ENCODE measurements at regions not wholly inside any gene's neighbourhood (a gene's known extent, or its start where the extent isn't known, plus 50 kb on each side); places are given as distances from the start of the nearest gene placed in this dataset.
A peak's percentile ranks its signal among the peaks of the same experiment; 100 is the strongest.
"Not testable (repeated sequence)": the region's sequence is repeated elsewhere in the genome, so short reads cannot be mapped to it uniquely, and the experiment has no call there.

DNA sequence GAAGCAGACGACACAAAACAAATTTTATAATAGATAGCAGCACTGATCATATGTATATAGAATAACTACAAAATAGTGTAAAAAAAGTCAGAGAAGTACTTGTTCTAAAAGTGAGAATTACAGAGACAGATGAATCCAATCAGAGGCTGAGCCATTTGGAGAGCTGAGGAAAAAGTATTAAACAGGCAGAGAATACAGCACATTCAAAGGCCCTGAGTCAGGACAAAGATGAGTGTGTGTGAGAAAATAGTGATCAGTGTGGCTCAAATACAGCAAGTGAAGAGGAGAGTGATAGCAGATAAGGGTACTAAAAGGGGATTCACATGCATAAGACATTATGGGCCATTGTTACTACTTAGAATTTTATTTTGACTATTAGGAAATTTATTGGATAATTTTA, 430.6 kb upstream of the BRINP3 start:
- no peak for DNase-seq
- in situ Hi-C loops (cut with HindIII; ENCODE audit: low pct_ligation_motif_present, low pct_unique_long_range_greater_than_20kb, low sequenced_read_pairs), result no loop called here

DNA sequence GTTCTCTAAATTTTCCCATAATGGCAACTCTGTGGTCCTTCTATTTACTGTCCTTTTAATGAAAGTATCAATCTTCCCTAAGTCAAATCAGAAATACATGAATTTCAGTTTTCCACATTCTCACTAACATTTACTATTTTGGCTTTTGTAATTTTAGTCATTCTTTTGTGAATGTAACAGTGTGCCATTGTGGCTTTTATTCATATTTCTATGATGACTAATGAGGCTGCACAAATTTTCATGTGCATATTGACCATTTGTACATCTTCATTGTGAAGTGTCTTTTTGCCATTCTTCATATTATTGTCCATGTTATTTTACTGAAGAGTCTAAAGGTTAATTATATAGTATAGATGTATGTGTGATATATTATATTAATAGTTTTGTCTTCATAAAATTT, 431.0 kb upstream of the BRINP3 start:
- no peak for DNase-seq

DNA sequence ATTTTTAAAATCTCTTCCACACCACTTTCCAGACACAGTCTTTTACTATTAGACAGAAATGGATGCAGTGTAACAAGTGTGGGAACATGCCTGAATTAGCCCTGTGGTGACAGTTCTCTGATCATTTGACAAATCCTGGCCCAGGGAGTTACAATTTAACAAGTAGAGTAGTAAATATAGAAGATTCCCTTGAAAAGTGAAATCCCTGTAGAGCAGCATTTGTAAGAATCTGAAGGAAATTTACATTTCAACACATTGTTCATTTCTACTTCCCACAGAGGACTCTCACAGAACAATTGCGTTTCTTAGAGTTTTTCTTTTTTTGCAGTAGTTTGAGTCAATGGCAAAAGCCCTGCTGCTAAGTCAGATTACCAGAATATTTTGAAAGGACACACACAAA, 458.3 kb upstream of the BRINP3 start:
- DNase-seq, result no peak
- in situ Hi-C loops (cut with HindIII; ENCODE audit: low pct_ligation_motif_present, low pct_unique_long_range_greater_than_20kb, low sequenced_read_pairs), result no loop called here

More for the DNA sequence above, 431.0 kb upstream of the BRINP3 start:
- in situ Hi-C loops (cut with HindIII; ENCODE audit: low pct_ligation_motif_present, low pct_unique_long_range_greater_than_20kb, low sequenced_read_pairs), result no loop called here

DNA sequence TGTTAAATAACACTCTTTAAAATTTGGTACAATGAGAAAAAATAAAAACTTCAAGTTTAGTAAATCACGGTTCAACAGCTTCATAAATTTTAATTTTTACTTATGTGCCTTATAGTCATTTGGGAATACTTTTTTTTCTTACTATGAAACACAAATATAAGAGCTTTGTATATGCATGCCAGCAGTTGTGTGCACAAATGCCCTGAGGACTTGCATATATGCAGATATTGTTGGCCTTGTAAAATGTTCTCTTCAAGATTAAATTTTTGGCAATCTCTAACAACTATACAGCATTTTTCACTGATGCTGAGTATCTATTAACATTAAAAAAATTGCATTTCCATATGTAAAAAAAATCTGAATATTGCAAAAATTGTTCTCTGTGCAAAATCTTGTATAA, 458.7 kb upstream of the BRINP3 start:
- in situ Hi-C loops (cut with HindIII; ENCODE audit: low pct_ligation_motif_present, low pct_unique_long_range_greater_than_20kb, low sequenced_read_pairs), result no loop called here
- DNase-seq, result no peak

DNA sequence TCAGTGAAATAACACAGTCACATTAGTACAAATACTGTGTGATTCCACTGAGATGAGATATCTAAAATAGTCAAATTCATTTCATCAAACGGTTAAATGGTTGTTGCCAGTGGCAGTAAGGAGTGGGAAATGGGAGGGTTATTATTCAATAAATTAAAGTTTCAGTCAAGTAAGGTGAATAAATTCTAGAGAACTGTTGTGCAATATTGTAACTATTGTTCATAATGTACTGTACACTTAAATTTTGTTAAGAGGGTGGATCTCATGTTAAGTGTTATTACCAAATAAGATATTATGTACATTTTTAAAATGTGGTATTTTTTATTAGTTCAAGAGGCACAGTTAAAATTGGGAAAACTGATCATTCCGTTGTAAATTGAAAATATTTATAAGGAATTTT, 463.3 kb upstream of the BRINP3 start:
- in situ Hi-C loops (cut with HindIII; ENCODE audit: low pct_ligation_motif_present, low pct_unique_long_range_greater_than_20kb, low sequenced_read_pairs), result no loop called here
- no peak for DNase-seq

DNA sequence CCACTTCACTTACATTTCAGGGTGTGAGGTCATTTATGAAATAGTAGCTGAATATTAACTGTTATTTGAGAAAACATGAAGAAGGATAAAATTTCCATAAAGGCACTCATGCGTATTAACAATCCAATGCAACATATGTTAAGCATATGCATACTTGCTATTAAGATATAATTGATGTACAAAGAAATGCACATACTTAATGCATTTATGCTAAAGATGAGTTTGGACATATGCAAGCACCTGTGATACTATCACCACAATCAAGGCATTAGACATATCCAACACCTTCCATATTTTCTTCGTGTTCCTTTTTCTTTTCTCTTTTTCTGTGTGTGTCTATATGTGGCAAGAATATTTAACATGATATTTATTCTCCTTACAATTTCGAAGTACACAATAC, 464.8 kb upstream of the BRINP3 start:
- in situ Hi-C loops (cut with HindIII; ENCODE audit: low pct_ligation_motif_present, low pct_unique_long_range_greater_than_20kb, low sequenced_read_pairs), result no loop called here
- no peak for DNase-seq

DNA sequence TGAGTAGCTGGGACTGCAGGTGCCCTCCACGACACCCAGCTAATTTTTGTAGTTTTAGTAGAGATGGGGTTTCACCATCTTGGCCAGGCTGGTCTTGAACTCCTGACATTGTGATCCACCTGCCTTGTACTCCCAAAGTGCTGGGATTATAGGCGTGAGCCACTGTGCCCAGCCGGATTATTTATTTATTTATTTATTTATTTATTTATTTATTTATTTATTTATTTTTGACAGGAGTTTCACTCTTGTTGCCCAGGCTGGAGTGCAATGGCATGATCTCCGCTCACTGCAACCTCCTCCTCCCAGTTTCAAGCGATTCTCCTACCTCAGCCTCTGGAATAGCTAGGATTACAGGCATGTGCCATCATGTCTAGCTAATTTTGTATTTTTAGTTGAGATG, 466.1 kb upstream of the BRINP3 start:
- DNase-seq; in situ Hi-C loops (cut with HindIII; ENCODE audit: low pct_ligation_motif_present, low pct_unique_long_range_greater_than_20kb, low sequenced_read_pairs): not testable (repeated sequence)

DNA sequence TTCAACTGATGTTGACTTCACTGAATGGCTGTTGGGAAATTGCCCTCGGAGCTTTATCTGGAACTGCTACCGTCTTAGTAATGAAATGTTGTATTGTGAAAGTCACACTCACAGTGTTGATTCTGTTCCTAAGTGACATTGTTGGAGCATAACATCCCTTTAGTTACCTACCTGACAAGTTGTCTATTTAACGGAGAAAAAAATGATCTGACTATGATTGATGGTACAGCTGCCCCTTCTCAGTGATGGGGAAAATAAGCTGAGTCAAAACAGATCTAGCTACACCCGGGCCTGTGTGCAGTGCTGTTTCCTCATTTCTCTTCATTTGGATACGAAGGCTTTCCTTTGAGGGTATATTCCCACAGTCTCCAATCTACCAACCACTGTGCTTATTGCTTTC, 472.3 kb upstream of the BRINP3 start:
- no peak for DNase-seq
- in situ Hi-C loops (cut with HindIII; ENCODE audit: low pct_ligation_motif_present, low pct_unique_long_range_greater_than_20kb, low sequenced_read_pairs), result no loop called here

DNA sequence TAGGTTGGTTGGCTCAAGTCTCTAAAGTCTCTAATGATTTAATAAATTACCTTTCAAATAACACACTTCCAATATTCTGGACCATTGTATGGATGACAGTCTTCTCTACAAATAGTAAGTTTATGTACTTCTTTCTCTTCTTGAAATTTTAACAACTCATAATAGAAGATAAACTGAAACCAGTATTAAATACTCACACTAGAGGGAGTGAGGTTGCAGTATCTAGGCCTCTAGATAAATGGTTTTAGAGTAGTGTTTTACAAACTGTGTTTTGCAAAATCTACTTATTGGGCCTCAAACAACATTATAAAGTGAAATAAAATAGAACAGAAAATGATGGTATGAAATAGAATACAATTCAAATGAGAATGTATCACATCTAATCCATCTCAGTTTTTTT, 479.9 kb upstream of the BRINP3 start:
- peak; percentile 17 for DNase-seq
- in situ Hi-C loops (cut with HindIII; ENCODE audit: low pct_ligation_motif_present, low pct_unique_long_range_greater_than_20kb, low sequenced_read_pairs), result no loop called here

DNA sequence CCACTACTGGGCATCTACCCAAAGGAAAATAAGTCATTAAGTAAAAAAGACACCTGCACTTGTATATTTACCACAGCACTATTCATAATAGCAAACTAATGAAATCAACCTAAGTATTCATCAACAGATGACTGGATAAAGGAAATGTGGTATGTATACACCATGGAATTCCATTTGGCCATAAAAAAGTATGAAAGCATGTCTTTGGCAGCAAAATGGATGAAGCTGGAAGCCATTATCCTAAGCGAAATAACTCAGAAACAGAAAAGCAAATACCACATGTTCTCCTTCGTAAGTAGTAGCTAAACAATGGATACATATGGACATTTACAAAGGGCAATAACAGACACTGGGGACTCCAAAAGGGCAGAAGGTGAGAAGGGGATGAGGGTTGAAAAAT, 485.7 kb upstream of the BRINP3 start:
- in situ Hi-C loops (cut with HindIII; ENCODE audit: low pct_ligation_motif_present, low pct_unique_long_range_greater_than_20kb, low sequenced_read_pairs), result no loop called here
- no peak for DNase-seq

DNA sequence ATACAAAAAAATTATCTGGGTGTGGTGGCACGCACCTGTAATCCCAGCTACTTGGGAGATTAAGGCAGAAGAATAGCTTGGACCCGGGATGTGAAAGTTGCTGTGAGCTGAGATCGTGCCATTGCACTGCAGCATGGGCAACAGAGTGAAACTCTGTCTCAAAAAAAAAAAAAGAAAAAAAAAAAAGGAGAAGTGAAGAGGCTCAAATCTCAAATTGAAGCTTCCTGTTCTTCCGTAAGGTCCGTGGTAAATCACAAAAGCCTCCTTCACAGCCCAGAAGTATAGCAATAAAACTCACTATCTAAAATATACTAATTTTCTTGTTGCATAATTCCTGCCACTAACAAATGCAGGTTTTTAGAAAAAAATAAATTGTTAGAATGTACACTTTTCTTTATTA, 498.2 kb upstream of the BRINP3 start:
- DNase-seq, result no peak
- in situ Hi-C loops (cut with HindIII; ENCODE audit: low pct_ligation_motif_present, low pct_unique_long_range_greater_than_20kb, low sequenced_read_pairs), result no loop called here

DNA sequence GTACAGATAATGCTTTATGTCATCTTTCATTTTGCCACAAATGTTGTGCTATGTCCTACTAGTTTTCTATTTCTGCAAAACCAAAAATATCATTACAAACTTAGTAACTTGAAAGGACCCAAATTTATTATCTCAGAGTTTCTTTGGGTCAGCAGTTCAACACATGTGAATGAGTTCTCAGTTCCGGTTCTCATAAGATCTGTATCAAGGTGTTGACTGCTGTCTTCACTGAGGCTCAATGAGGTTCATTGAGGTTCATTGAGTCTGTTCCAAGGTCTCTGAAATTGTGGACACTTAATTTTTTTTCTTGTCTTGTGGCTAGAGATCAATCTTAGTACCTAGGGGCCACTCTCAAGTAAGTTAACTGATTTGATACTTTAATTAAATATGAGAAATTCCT, 525.1 kb upstream of the BRINP3 start:
- no peak for DNase-seq
- in situ Hi-C loops (cut with HindIII; ENCODE audit: low pct_ligation_motif_present, low pct_unique_long_range_greater_than_20kb, low sequenced_read_pairs), result no loop called here

DNA sequence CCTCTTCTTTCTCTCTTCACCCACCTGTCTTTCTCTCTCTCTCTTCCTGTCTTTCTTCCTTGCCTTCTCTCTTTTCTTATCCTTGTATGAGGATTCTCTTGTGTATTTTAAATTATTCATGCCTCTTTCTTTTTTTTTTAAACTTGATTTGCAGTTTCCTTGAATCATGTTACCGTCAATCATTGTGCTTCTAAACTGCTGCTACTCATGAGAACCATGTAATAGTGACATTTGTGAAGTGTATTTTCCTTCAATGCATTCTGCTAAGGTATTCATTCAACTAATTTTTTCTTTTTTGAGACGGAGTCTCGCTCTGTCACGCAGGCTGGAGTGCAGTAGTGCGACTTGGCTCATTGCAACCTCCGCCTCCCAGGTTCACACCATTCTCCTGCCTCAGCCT, 539.1 kb upstream of the BRINP3 start:
- DNase-seq, result no peak
- in situ Hi-C loops (cut with HindIII; ENCODE audit: low pct_ligation_motif_present, low pct_unique_long_range_greater_than_20kb, low sequenced_read_pairs), result no loop called here

DNA sequence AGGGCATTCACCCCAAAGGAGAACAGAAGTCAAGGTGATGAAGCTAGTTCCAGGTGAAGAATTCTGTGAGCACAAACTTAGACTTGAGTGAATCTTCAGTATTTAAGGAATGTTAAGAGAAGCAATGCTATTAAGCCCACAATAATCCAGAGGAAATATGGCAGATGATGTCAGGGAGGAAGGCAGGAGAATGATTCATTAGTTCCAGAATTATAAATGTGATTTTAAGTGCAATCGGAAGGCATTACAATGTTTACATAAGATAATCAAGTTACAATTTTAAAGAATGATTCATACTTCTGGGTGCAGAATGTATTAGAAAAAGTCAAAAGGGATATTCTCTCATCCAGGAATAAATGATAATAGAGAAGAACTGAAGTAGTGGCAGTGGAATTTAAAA, 545.2 kb upstream of the BRINP3 start:
- no peak for DNase-seq
- in situ Hi-C loops (cut with HindIII; ENCODE audit: low pct_ligation_motif_present, low pct_unique_long_range_greater_than_20kb, low sequenced_read_pairs), result no loop called here

DNA sequence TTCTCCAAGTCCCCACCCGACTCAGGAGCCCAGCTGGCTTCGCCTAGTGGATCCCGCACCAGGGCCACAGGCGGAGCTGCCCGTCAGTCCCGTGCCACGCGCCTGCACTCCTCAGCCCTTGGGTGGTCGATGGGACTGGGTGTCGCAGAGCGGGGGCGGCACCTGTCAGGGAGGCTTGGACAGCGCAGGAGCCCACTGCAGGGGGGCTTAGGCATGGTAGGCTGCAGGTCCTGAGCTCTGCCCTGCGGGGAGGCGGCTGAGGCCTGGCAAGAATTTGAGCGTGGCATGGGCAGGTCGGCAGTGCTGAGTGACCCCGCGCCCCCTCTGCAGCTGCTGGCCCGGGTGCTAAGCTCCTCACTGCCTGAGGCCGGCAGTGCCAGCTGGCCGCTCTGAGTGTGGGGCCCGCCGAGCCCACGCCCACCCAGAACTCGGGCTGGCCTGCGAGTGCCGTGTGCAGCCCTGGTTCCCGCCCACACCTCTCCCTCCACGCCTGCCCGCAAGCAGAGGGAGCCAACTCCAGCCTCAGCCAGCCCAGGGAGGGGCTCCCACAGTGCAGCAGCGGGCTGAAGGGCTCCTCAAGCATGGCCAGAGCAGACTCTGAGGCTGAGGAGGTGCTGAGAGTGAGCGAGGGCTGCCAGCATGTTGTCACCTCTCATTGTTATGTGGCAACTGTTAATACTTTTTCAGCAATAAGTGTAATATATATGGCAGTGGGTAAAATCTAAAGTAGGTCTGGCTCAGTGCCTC, 548.4 kb upstream of the BRINP3 start:
- DNase-seq, result no peak
- in situ Hi-C loops (cut with HindIII; ENCODE audit: low pct_ligation_motif_present, low pct_unique_long_range_greater_than_20kb, low sequenced_read_pairs), result no loop called here

DNA sequence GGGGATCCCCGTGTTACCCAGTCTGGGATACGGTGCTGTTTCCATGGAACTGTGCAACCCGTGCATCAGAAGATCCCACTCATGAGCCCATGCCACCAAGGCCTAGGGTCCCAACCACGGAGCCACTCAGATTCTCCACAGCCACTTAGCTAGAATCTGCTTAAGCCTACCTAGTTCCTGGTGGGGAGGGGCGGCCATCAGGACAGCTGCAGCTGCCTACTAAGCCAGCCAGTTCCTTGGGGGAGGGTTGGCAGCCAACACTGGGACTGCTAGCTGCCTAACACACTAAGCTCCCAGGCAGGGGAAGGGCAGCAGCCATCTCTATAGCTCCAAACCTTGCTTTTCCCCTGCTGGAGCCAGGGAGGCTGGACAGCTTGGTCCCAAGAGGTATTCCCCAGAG, 549.2 kb upstream of the BRINP3 start:
- in situ Hi-C loops (cut with HindIII; ENCODE audit: low pct_ligation_motif_present, low pct_unique_long_range_greater_than_20kb, low sequenced_read_pairs), result no loop called here
- DNase-seq, result no peak

DNA sequence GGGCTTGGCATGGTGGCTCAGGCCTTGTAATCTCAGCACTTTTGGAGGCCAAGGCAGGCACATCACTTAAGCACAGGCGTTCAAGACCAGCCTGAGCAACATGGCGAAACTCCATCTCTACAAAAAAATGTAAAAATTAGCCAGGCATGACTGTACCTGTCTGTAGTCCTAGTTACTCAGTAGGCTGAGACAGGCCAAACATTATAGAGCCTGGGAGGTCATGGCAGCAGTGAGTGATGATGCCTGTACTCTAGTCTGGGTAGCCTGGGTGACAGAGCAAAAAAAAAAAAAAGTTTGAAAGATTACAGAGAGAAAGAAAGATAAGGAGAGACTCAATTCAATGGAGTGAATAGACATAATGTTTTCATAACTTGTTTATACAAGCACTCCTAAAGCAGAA, 556.5 kb upstream of the BRINP3 start:
- no peak for DNase-seq
- in situ Hi-C loops (cut with HindIII; ENCODE audit: low pct_ligation_motif_present, low pct_unique_long_range_greater_than_20kb, low sequenced_read_pairs), result no loop called here

DNA sequence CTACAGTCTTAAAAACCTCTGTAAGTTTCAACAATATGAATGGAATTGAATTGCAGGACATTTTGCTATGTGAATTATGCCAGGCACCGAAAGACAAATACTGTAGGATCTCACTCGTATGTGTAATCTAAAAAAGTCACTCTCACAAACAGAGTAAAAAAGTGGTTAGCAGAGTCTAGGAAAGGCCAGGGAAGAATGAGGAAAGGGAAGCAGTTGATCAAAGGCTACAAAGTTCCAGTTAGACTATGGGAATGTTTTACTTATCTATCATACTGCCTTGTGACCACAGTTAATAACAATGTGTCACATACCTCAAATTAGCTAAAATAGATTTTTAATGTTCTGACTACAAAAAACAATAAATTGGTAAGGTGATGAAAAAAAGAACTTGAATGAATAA, 565.4 kb upstream of the BRINP3 start:
- in situ Hi-C loops (cut with HindIII; ENCODE audit: low pct_ligation_motif_present, low pct_unique_long_range_greater_than_20kb, low sequenced_read_pairs), result no loop called here

DNA sequence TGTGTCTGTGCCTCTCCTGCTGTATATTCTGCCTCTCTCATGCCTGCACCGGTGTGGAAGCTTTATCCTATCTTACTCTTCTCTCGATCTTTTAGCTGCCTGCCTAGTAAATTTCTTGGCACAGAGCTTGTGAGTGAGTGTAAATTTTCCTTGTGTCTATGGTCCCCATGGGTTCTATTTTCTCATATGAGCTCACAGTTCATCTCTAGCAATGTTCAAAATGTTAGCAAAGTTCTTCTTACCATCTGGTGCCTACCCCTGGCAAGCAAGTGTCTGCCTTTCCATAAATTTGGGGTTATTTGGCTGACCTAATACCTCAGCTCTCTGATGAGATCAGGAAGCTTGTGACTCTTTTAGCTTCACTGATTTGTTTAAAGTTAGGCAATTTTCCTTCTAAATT, 572.1 kb upstream of the BRINP3 start:
- no peak for DNase-seq

More for the DNA sequence above, 565.4 kb upstream of the BRINP3 start:
- DNase-seq, result no peak

DNA sequence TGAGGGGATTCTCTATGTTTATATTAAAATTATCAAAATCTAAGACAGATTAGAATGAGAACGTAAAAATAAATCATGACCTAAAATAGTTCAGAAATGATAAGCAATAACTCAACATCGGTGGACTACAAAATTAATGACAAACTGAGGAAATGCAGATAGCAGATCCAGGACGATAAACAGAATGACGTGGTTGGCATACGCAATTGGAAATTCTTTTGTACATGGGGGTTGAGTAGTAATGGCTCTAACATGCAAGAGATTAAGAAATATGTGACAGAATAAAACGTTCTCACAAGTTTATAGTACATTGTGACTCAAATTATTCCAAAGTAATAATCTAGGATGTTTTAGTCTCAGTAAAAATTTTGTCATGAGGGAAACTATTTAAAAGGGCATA, 575.2 kb upstream of the BRINP3 start:
- in situ Hi-C loops (cut with HindIII; ENCODE audit: low pct_ligation_motif_present, low pct_unique_long_range_greater_than_20kb, low sequenced_read_pairs), result no loop called here
- DNase-seq, result no peak

More for the DNA sequence above, 572.1 kb upstream of the BRINP3 start:
- in situ Hi-C loops (cut with HindIII; ENCODE audit: low pct_ligation_motif_present, low pct_unique_long_range_greater_than_20kb, low sequenced_read_pairs), result no loop called here

DNA sequence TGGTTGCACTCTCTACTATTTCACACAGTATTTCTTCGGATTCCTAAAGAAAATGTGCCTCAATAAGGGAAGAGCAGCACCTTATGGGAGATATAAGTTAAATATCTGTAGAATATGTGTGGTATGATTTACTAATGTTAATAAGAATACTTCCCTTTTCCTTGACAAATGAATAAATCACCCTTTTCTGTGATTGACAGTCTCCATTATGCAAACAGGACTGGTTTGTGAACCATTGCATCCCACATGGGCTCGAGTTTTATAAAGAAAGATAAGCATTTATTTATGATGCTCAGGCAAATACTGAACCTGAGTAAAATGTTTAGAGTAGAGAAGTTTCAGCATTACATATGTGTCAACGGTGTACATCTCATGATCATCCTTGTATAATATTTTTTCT, 587.7 kb upstream of the BRINP3 start:
- no peak for DNase-seq
- in situ Hi-C loops (cut with HindIII; ENCODE audit: low pct_ligation_motif_present, low pct_unique_long_range_greater_than_20kb, low sequenced_read_pairs), result no loop called here
